ENCODE measurements at regions not wholly inside any gene's neighbourhood (a gene's known extent, or its start where the extent isn't known, plus 50 kb on each side); places are given as distances from the start of the nearest gene placed in this dataset.

- H3K27ac ChIP-seq = peak overlapping the region; percentile 80 to 91
- POLR2A ChIA-PET = interaction anchor here (0.5 kb wide), 1 partner anchor 17 kb away, joined by 4 read pairs; no protein-coding TSS in a partner anchor
- no peaks in the 10 kb centered on the region for H3K9me3 ChIP-seq
- no peak for TF ChIP-seq HOXB5 (CRISPR knock-in tag; IDR thresholded peaks at IDR 0.05)
- no peak for TF ChIP-seq FOXS1 (CRISPR knock-in tag; IDR thresholded peaks at IDR 0.05)
- TF ChIP-seq RFX5 (IDR thresholded peaks at IDR 0.05) = no peak
- no peak for TF ChIP-seq CHD2 (IDR thresholded peaks at IDR 0.05; ENCODE audit: low read length, partially characterized antibody)
- TF ChIP-seq, protein P1, sequence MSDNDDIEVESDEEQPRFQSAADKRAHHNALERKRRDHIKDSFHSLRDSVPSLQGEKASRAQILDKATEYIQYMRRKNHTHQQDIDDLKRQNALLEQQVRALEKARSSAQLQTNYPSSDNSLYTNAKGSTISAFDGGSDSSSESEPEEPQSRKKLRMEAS (IDR thresholded peaks at IDR 0.05) = no peak
- no peak for TF ChIP-seq SMC3 (IDR thresholded peaks at IDR 0.05)
- TF ChIP-seq KDM5A (IDR thresholded peaks at IDR 0.05) = no peak
- TF ChIP-seq EHMT2 (IDR thresholded peaks at IDR 0.05; ENCODE audit: low read depth) = no peak
- TF ChIP-seq SREBF2 (IDR thresholded peaks at IDR 0.05) = no peak
- no peak for TF ChIP-seq RARB (CRISPR knock-in tag; IDR thresholded peaks at IDR 0.05)
- no peak for TF ChIP-seq RAD21 (conservative IDR thresholded peaks at IDR 0.05 in 1 of 2, IDR thresholded peaks at IDR 0.05 in 1 of 2)
- no peak for TF ChIP-seq GATA3 (IDR thresholded peaks at IDR 0.05; ENCODE audit: borderline replicate concordance)
- TF ChIP-seq CTCF (IDR thresholded peaks at IDR 0.05) = no peak
- TF ChIP-seq POLR2A (IDR thresholded peaks at IDR 0.05; ENCODE audit: low read length) = no peak
- TF ChIP-seq HES2 (IDR thresholded peaks at IDR 0.05) = no peak
- TF ChIP-seq REST (IDR thresholded peaks at IDR 0.05) = no peak
- no peak for TF ChIP-seq KDM1A (IDR thresholded peaks at IDR 0.05; ENCODE audit: low read depth)
- TF ChIP-seq HEYL (CRISPR knock-in tag; IDR thresholded peaks at IDR 0.05) = no peak
- TF ChIP-seq EP300 (IDR thresholded peaks at IDR 0.05) = no peak
- WGBS (ENCODE audit: missing lambda C conversion rate) = 83% methylated on average over 4 of the region's 4 CpGs
- no peak for ATAC-seq
- peak overlapping the region; percentile 79 for H3K4me2 ChIP-seq
- no peak for FAIRE-seq
- H3K4me1 ChIP-seq = peaks cover 34% of the 10 kb centered on the region; the same call in 2 of the 3 replicates
- CTCF ChIA-PET = interaction anchor here (0.7 kb wide), 1 partner anchor 557 kb away, joined by 5 read pairs; no protein-coding TSS in a partner anchor
- no peak overlapping the region for H3K4me3 ChIP-seq
- DNase-seq (ENCODE audit: low read depth in 1 of 2, low spot score in 1 of 2) = no peak
These were observed 119.0 kb upstream of the PRSS16 start for GRCh38 chr6:27128311-27129094.

- FAIRE-seq = no peak
- peaks cover 34% of the 10 kb centered on the region; the same call in 2 of the 3 replicates for H3K4me1 ChIP-seq
- H3K4me3 ChIP-seq = no peak overlapping the region
- 81% methylated on average over 5 of the region's 5 CpGs for WGBS (ENCODE audit: missing lambda C conversion rate)
- POLR2A ChIA-PET = no interaction called here
- no peaks in the 10 kb centered on the region for H3K9me3 ChIP-seq
- peak overlapping the region; percentile 24 to 91; a peak in 3 of 6 replicates for H3K27ac ChIP-seq
- H3K4me2 ChIP-seq = peak overlapping the region; percentile 85; the same call in 2 of the 3 replicates
- ATAC-seq = no peak
- no peak for DNase-seq (ENCODE audit: low read depth in 1 of 2, low spot score in 1 of 2)
- CTCF ChIA-PET = interaction anchor here (0.7 kb wide), 1 partner anchor 558 kb away, joined by 5 read pairs; no protein-coding TSS in a partner anchor
- TF ChIP-seq FOXS1 (CRISPR knock-in tag; IDR thresholded peaks at IDR 0.05) (no peak), MAFK (IDR thresholded peaks at IDR 0.05; ENCODE audit: partially characterized antibody) (peak; percentile 52), KDM5A (IDR thresholded peaks at IDR 0.05) (no peak), REST (IDR thresholded peaks at IDR 0.05) (no peak), E2F6 (IDR thresholded peaks at IDR 0.05; ENCODE audit: borderline replicate concordance, low read depth) (no peak)
These were observed 118.2 kb upstream of the PRSS16 start for GRCh38 chr6:27129095-27129815.

Data from A549 (cell line).